Gastrocnemius medialis (tissue), 4 donors: ENCODE measurements at regions not wholly inside any gene's neighbourhood (a gene's known extent, or its start where the extent isn't known, plus 50 kb on each side); places are given as distances from the start of the nearest gene placed in this dataset.

Experiments used
- ATAC-seq, 2 donors: fragments of 150-250 bp; one replicate each; pipeline ENCODE4 v1.9.1; 2016
- DNase-seq, 2 donors: peaks; one replicate each; pipeline ENCODE4 v3.0.0-alpha.2; 2019
- H3K27ac ChIP-seq, 4 donors: fragments of 200-600 bp; sonication (generic); 1 replicate in 1 of 4; 2 replicates in 3 of 4; pipeline ENCODE4 v1.5.1; 2016 to 2018; ENCODE audit warnings: mild to moderate bottlenecking in 2 of 4, moderate library complexity in 1 of 4
- H3K27me3 ChIP-seq, 3 donors: fragments of 200-600 bp; sonication (generic) in 2 of 3; 1 replicate in 1 of 3; 2 replicates in 2 of 3; pipeline versions ENCODE4 v1.5.1 to v1.6.0; 2016 to 2019; ENCODE audit warnings: mild to moderate bottlenecking in 1 of 3, moderate library complexity in 1 of 3
- H3K36me3 ChIP-seq, 2 donors: fragments of 200-600 bp; sonication (generic) in 1 of 2; one replicate each; pipeline ENCODE4 v1.5.1; 2017 to 2018
- H3K4me1 ChIP-seq, 2 donors: fragments of 200-600 bp; sonication (generic) in 1 of 2; one replicate each; pipeline ENCODE4 v1.5.1; 2016 to 2017; ENCODE audit warnings: mild to moderate bottlenecking in 2 of 2
- H3K4me3 ChIP-seq, 4 donors: fragments of 200-600 bp; sonication (generic) in 3 of 4; 1 replicate in 1 of 4; 2 replicates in 3 of 4; pipeline ENCODE4 v1.5.1; 2016 to 2019; ENCODE audit warnings: mild to moderate bottlenecking in 2 of 4
- H3K9me3 ChIP-seq, 3 donors: fragments of 200-600 bp; sonication (generic) in 2 of 3; 1 replicate in 1 of 3; 2 replicates in 2 of 3; pipeline ENCODE4 v1.5.1; 2016 to 2019
- POLR2A ChIP-seq, 2 donors: fragments of 450-650 bp; IDR thresholded peaks; one replicate each; pipeline ENCODE4 v1.6.1; 2017; ENCODE audit warnings: antibody characterized with exemption in 2 of 2, mild to moderate bottlenecking in 2 of 2, moderate library complexity in 2 of 2
- in situ Hi-C, 4 donors: fragments of 200-750 bp; cut with MboI; loops; one replicate each; pipeline versions ENCODE4 v1.15.0 to v1.8.0; 2017; ENCODE audit warnings: low sequenced_read_pairs in 4 of 4
- intact Hi-C: fragments of 100-400 bp; cut with DNase I; formaldehyde crosslinking; loops from one replicate; pipeline ENCODE4 v1.15.1; 2023; ENCODE audit warnings: low total_unique reads
- TF ChIP-seq, protein P1 (sequence below), 5 experiments: fragments of 450-650 bp in 3 of 5; fragments of 200-600 bp in 2 of 5; sonication (generic) in 2 of 5; IDR thresholded peaks in 4 of 5; conservative IDR thresholded peaks in 1 of 5; 1 replicate in 4 of 5; 2 replicates in 1 of 5; pipeline ENCODE4 v1.5.1; 2016 to 2019; ENCODE audit warnings: antibody characterized with exemption in 5 of 5, mild to moderate bottlenecking in 3 of 5, moderate library complexity in 3 of 5

DNA sequence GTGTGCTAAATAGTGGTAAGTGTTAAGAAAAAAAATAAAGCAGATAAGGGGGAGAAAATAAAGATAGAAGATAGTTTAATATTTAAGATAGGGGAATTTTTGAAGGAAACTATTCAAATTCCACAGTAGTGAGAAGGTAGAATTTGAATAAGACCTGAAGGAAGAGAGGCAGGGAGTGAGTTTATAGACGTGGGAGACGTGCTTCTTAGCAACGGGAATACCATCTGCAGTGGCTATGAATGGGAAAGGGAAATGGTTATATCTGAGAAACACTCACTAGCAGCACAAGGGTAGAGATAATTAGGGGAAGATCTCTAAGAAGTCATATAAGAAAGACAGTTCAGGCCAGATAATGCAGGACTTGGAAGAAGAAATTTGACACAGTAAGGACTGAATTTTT lies 854.5 kb upstream of the EPHA5 start:
- in situ Hi-C loops (no loop called here), intact Hi-C loops (no loop called here)
- no peaks in the 10 kb centered on the region for H3K27me3 ChIP-seq
- ATAC-seq (no peak), DNase-seq (no peak)
- TF ChIP-seq, protein P1, sequence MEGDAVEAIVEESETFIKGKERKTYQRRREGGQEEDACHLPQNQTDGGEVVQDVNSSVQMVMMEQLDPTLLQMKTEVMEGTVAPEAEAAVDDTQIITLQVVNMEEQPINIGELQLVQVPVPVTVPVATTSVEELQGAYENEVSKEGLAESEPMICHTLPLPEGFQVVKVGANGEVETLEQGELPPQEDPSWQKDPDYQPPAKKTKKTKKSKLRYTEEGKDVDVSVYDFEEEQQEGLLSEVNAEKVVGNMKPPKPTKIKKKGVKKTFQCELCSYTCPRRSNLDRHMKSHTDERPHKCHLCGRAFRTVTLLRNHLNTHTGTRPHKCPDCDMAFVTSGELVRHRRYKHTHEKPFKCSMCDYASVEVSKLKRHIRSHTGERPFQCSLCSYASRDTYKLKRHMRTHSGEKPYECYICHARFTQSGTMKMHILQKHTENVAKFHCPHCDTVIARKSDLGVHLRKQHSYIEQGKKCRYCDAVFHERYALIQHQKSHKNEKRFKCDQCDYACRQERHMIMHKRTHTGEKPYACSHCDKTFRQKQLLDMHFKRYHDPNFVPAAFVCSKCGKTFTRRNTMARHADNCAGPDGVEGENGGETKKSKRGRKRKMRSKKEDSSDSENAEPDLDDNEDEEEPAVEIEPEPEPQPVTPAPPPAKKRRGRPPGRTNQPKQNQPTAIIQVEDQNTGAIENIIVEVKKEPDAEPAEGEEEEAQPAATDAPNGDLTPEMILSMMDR (IDR thresholded peaks at IDR 0.05 in 4 of 5, conservative IDR thresholded peaks at IDR 0.05 in 1 of 5) = no peak
- no peak for TF ChIP-seq POLR2A (IDR thresholded peaks at IDR 0.05)
- H3K27ac ChIP-seq = no peak overlapping the region
- no peak overlapping the region for H3K4me3 ChIP-seq
- H3K4me1 ChIP-seq = no peaks in the 10 kb centered on the region
- H3K36me3 ChIP-seq = no peaks in the 10 kb centered on the region
- H3K9me3 ChIP-seq = no peaks in the 10 kb centered on the region

DNA sequence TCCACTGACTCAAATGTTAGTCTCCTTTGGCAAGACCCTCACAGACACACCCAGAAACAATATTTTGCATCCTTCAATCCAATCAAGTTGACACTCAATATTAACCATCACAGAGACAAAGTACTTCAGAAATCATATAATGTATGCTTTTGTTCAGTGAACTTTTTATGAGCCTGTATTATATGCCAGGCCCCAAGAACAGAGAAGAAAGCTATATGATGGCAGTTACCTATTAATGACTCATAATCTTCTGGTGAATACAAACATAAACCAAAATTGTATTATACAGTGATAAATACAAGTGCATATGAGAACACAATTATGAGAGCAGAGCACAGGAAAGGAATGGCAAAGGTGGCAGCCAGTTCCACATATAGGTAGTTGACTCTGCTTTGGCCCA lies 852.0 kb upstream of the EPHA5 start:
- Histone ChIP-seq H3K4me1 (no peaks in the 10 kb centered on the region), H3K27ac (no peak overlapping the region), H3K4me3 (no peak overlapping the region), H3K27me3 (no peaks in the 10 kb centered on the region), H3K36me3 (no peaks in the 10 kb centered on the region), H3K9me3 (no peaks in the 10 kb centered on the region)
- ATAC-seq (no peak), DNase-seq (no peak)
- intact Hi-C loops = no loop called here
- in situ Hi-C loops = no loop called here
- no peak for TF ChIP-seq POLR2A (IDR thresholded peaks at IDR 0.05)
- TF ChIP-seq, protein P1 (IDR thresholded peaks at IDR 0.05 in 4 of 5, conservative IDR thresholded peaks at IDR 0.05 in 1 of 5) = no peak

DNA sequence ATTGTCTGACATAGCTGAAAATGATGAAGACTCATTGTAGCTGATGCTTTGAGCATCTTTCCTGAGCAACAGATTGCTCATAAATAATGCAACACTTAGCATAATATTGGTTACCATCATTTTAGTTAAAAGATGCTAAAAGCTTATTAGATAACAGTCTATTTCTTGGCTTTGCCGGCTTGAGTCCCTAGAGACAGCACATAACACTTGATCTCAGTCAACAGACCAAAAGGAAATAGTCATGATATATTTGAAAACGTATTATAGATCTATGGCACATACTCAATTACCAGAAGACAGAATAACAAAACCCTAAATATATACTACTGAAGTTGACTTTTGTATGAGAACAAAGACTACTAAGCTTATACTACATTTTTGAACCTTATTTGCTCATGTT lies 846.7 kb upstream of the EPHA5 start:
- in situ Hi-C loops (no loop called here), intact Hi-C loops (no loop called here)
- no peak overlapping the region for H3K27ac ChIP-seq
- TF ChIP-seq, protein P1 (IDR thresholded peaks at IDR 0.05 in 4 of 5, conservative IDR thresholded peaks at IDR 0.05 in 1 of 5) = no peak
- no peak for TF ChIP-seq POLR2A (IDR thresholded peaks at IDR 0.05)
- H3K4me3 ChIP-seq = no peak overlapping the region
- DNase-seq (no peak), ATAC-seq (no peak)
- H3K9me3 ChIP-seq = no peaks in the 10 kb centered on the region
- no peaks in the 10 kb centered on the region for H3K36me3 ChIP-seq
- no peaks in the 10 kb centered on the region for H3K27me3 ChIP-seq
- H3K4me1 ChIP-seq = no peaks in the 10 kb centered on the region

DNA sequence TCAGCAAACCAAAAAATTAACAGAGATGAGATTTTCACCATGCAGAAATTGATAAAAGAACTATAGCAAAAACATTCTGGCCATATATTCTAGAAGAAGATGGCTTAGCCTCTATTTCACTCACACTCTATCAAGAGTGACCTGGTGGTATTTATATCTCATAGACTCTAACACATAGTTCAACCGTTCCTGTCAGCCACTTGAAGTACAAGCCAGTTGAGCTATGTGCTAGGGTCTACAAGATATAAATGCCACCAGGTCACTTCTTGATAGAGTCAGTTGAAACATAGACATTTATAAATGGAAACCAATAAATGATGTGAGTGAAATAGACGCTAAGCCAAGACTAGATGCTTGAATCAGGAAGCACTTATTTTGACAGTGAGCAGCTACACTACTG lies 836.7 kb upstream of the EPHA5 start:
- Histone ChIP-seq H3K36me3 (no peaks in the 10 kb centered on the region), H3K27me3 (no peaks in the 10 kb centered on the region), H3K4me1 (no peaks in the 10 kb centered on the region), H3K27ac (no peak overlapping the region), H3K9me3 (no peaks in the 10 kb centered on the region), H3K4me3 (no peak overlapping the region)
- in situ Hi-C loops = no loop called here
- no peak for DNase-seq
- no peak for ATAC-seq
- TF ChIP-seq, protein P1 (IDR thresholded peaks at IDR 0.05 in 4 of 5, conservative IDR thresholded peaks at IDR 0.05 in 1 of 5) = no peak
- no peak for TF ChIP-seq POLR2A (IDR thresholded peaks at IDR 0.05)
- intact Hi-C loops = no loop called here

DNA sequence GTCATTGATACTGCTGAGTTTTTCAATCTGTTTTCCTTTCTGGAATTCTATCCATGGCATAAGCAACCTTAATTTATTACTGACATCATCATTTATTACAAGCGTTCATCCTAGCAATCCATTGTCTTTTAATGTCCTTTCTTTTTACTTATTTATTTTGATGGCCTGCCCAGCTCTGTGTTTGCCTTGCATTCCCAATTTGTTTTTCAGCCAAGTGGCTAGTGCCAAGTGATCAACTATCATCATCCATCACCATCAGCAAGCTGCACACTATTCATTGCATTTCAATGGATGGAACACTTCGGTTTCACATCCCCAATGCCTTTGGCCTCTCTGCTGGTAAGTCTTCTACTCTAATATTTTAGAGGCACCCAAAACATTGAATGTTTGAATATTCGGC lies 831.7 kb upstream of the EPHA5 start:
- no peak for TF ChIP-seq POLR2A (IDR thresholded peaks at IDR 0.05)
- TF ChIP-seq, protein P1 (IDR thresholded peaks at IDR 0.05 in 4 of 5, conservative IDR thresholded peaks at IDR 0.05 in 1 of 5) = no peak
- in situ Hi-C loops = no loop called here
- Histone ChIP-seq H3K36me3 (no peaks in the 10 kb centered on the region), H3K27ac (no peak overlapping the region), H3K4me3 (no peak overlapping the region), H3K9me3 (no peaks in the 10 kb centered on the region), H3K27me3 (no peaks in the 10 kb centered on the region), H3K4me1 (no peaks in the 10 kb centered on the region)
- no peak for ATAC-seq
- intact Hi-C loops = no loop called here
- no peak for DNase-seq
